GM18499 (cell line): ENCODE measurements at regions not wholly inside any gene's neighbourhood (a gene's known extent, or its start where the extent isn't known, plus 50 kb on each side); places are given as distances from the start of the nearest gene placed in this dataset.
A peak's percentile ranks its signal among the peaks of the same experiment; 100 is the strongest.
"Not testable (repeated sequence)": the region's sequence is repeated elsewhere in the genome, so short reads cannot be mapped to it uniquely, and the experiment has no call there.

Experiments
- ATAC-seq: cut with Tn5 transposase; IDR thresholded peaks from one replicate; pipeline ENCODE4 v1.9.1; 2021; ENCODE audit warnings: moderate number of reproducible peaks; ENCODE audit not compliant: insufficient read depth, unreplicated experiment

DNA sequence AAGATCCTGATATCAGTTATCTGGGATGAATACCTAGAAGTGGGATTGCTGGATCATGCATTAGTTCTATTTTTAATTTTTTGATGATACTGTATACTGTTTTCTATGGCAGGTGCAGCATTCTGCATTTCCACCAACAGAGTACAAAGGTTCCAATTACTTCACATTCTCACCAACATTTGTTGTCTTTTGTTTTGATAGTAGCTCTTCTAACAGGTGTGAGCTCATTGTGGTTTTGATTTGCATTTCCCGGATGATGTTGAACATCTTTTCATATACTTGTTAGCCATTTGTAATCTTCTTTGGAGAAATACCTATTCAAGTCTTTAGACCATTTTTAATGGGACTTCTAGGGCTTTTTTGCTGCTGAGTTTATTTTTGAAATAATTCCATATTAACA is 139.2 kb upstream of the AMOT start:
- ATAC-seq: no peak

DNA sequence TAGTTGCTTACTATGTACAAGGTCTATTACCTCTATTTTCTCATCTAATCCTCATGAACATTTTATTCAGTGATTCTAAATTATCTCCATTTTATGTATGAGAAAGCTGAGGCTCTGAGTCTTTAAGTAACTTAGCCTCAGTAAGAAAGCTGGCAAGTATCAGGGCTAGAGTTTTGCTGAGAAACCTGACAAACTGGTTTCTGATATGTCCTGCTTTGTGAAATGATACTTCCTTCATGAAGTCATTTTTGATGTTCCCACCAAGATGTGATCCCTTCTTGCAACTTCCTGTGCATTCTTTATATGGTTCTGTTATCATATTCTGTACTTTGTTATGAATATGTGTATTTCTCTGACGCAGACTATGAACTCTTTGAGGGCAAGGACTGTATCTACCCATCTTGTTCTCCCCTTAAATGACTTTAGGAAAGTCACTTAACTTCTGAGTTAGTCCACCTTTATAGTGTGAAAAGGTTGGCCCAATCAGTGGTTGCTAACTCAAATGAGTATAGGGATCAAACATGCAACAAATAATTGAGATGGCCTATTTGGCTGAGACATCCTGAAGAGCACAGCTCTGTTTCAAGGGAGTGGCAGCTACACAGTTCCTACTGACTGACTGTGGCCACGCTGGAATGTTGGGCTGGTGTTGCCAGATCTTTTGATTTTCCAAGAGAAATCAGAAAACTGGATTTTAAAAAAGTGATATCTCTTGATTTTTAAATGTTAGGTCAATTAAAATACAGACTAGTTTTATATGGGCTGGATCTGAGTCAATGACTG is 127.9 kb upstream of the AMOT start:
- ATAC-seq: no peak

DNA sequence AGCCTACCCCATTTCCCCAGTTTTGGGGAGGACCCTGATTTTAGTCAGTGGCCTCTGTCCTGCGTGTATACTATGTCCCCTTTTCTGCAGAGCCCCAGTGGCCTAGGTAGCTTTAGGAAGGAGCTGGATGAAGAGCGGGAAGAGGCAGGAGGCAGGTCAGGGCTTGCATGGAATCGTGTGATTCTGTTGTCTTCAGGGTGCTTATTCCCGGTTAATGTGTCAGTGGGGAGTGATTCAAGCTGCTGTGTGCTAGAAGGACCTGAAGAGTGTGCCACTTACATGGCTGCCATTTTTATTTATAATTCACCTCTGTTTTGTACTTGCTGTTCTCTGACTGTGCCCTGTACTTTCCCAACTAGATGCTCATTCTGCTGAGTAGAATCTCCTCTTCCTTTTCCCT is 127.3 kb upstream of the AMOT start:
- ATAC-seq: no peak

DNA sequence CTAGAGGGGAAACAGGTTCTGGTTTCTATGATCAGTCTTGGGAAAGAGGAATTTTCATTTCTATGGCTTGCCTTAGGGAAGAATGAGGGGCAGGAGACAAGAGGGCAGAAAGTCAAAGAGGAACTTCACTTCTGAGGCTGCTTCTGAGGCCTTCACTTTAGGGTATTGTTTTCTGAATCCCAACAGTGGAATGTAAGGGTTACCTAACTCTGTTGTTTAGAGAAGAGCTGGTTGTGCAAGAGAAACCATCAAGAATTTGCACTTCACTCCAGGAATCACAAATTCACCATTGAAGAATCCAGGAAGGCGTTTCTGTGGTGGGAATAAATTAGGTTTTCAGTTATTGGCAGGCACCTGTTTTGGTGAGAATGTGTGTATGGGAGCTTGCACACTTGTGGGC is 126.7 kb upstream of the AMOT start:
- ATAC-seq: no peak

DNA sequence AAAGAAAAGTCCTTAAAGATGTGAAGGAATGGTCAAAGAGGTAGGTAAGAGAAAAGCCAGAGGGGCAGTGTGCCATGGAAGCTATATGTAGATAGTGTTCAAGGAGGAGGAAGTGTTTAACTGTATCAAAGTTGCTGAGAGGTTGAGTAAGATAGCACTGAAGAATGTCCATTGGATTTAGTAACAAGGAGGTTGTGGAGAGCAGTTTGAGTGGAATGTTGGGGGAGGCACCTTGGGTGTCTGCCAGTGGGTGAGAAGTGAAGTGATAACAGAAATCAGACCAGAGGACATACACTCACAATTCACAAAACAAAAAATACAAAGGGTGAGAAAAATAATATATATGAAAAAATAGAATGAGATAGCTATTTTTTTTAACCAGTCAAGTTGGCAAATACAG is 121.3 kb upstream of the AMOT start:
- no peak for ATAC-seq

DNA sequence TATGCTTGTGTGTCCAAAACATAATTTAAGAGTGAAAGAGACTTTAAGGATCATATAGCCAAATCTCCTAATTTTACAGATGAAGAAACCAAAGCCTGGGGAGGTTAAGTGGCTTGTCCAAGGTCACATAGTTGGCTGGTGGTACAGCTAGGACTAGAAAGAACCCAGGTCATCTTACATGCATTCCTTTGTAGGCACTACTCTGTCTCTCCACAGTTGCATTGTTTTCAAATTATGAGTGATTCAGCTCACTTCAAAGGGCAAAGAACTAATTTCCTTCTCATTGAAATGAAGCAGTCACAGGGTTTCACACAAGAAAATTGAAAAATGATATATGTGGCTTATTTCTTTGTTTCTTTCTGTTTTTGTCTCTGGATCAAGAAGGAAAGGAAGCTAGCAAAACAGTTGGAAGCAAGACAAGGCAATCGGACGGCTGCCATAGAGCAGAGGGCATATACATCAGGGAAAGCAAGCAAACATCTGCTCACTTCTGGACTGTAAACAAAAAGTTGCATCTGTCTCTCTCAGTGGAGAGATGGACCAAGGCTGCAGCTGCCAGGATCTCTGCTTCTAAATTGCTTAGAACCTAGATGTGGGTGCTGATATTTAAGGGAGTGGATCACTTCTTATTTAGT is 107.5 kb upstream of the AMOT start:
- ATAC-seq: no peak

DNA sequence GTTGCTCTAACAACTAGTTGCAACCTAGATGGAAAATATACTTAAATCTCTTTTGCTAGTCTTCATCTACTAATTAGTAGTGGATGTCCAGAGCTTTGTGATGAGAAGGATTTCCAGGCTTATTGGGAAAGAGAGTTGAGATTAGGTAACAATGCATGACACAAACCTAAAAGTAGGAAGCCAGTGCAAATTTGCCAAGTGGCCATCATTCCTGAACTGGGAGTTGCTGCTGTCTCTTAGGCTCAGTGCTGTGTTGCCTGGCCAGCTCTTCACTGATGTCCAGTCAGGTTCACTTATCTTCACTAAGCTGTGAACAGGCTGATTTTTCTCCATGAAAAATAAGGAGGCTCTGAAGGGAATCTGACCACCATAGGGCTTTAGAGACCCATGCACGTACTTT is 105.6 kb upstream of the AMOT start:
- no peak for ATAC-seq

DNA sequence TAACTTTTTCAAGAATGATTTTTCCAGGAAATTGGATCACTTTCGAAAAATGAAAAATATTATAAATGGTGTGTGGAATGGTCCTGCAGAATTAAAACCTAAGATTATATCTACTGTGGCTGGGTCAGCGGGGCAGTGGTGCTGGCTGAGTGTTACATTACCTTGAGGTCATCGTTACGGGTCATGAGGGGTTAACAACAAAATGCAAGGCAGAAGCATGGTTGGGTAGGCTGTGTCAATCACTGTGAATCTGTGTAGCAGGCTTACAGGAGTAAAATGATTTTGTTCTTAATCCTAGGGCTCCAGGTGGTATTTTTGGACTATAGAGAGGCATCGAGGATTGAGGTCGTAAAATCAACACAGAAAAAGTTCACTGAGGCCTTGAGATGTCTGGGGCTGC is 105.2 kb upstream of the AMOT start:
- no peak for ATAC-seq

DNA sequence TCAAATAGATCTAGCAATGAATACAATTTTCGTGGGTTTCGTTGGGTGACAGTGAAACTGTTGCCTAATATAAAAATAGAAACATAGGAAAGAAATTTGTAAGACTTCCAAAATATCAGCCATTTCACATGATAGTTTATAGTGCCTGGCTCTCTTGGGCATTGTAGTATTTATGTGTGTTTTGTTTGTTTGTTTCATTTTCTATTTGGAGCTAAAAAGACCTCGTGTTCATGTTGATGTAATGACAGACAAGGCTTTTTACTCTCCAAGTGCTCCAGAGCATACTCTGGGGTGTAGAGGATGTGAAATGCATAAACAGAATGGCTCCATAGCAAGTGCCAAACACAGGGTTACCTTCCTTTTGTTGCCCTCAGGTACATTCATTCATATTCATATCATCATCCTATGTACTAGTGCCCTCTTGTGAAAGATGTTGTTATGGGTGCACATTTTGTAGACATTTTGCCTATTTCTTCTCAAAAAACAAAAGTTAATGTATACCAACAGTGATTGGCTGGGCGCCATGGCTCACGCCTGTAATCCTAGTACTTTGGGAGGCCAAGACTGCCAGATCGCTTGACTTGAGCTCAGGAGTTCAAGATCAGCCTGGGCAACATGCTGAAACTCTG is 100.7 kb upstream of the AMOT start:
- peak; percentile 72 for ATAC-seq

DNA sequence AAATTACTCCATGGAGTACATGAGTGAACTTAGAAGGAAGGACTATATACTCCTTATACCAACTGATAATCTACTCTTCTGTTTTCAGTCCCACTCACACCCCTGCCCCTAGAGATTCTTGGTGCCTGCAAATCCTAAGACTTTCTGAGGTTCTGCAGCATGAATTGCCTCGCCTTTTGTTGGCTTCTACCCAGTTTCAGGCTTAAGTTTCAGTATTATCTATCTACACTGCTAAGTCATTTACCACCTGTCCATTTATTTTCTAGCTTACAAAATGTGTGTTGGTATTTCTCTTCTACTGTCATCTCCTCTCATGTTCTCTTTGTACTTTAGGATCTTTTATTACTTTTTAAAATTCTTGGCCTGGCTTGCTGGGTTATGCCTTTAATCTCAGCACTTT is 94.4 kb upstream of the AMOT start:
- ATAC-seq: no peak

DNA sequence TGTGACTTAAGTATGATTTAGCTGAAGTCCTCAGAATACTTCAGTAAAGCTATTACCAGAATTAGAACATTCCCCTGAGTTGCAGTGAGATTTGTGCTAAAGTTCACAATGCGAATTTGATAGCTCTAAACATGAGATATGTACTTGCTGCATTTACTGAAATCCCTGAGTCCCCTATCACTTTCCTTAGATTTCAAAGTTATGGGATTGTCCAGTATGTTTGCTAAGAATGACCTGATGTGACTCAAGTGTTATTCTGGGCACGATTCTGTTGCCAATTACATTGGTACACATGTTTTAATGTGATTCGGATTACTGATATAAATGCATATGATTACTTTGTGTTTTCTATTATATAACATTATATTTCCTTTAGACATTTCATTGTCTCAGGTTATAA is 91.3 kb upstream of the AMOT start:
- ATAC-seq: no peak

DNA sequence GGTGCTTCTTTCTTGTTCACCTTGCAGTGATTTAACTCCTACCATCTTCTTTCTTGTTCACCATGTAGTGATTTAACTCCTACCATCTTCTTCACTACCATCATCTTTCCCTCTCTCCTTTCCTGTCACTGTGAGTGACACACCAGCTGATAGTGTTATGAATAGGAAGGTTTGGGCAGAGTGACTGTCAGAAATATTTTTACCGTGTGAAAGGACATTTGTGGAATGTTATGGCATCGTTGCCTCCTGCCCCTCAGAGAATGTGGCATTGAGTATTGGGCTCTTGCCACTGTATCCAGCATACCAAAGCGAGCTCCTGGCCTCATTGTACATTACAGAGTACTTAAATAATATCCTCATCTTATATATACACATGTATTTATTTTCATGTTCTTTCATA is 90.8 kb upstream of the AMOT start:
- ATAC-seq: no peak

DNA sequence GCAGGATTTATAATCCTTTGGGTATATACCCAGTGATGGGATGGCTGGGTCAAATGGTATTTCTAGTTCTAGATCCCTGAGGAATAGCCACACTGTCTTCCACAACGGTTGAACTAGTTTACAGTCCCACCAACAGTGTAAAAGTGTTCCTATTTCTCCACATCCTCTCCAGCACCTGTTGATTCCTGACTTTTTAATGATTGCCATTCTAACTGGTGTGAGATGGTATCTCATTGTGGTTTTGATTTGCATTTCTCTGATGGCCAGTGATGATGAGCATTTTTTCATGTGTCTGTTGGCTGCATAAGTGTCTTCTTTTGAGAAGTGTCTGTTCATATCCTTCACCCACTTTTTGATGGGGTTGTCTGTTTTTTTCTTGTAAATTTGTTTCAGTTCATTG is 82.8 kb upstream of the AMOT start:
- not testable (repeated sequence) for ATAC-seq

DNA sequence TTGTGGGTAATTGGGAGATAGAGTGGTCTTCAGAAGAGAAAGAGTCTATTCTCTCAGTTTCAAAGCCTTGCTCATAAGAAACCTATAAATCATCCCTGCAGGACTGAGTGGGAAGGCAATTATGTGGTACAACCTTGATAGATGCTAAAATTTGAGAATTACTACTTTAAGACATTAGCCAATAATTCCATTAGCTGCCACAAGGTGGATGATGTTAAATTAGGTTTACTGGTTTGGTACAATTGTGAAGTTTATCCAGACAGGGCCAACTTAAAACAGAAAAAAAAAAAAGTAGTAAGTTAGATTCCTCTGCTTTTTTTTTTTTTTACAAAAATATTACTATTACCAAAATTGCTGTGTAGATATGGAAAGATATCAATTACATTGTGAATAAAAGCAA is 73.2 kb upstream of the AMOT start:
- no peak for ATAC-seq

DNA sequence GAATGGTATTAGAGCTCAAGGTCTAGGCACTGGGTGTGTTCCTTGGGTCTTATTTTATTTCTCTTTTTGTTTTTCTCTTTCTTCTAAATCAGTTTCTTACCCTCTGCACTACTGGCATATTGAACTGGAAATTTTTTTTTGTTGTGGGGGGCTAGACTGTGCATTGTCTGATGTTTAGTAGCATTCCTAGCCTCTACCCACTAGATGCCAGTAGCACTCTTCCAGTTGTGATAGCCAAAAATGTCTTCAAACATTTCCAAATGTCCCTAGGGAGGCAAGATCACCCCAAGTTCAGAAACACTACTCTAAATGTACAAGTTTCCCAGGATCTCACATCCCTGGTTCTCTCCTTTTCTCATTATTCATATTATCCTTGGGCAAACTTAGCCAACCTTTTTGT is 69.8 kb upstream of the AMOT start:
- ATAC-seq: no peak

DNA sequence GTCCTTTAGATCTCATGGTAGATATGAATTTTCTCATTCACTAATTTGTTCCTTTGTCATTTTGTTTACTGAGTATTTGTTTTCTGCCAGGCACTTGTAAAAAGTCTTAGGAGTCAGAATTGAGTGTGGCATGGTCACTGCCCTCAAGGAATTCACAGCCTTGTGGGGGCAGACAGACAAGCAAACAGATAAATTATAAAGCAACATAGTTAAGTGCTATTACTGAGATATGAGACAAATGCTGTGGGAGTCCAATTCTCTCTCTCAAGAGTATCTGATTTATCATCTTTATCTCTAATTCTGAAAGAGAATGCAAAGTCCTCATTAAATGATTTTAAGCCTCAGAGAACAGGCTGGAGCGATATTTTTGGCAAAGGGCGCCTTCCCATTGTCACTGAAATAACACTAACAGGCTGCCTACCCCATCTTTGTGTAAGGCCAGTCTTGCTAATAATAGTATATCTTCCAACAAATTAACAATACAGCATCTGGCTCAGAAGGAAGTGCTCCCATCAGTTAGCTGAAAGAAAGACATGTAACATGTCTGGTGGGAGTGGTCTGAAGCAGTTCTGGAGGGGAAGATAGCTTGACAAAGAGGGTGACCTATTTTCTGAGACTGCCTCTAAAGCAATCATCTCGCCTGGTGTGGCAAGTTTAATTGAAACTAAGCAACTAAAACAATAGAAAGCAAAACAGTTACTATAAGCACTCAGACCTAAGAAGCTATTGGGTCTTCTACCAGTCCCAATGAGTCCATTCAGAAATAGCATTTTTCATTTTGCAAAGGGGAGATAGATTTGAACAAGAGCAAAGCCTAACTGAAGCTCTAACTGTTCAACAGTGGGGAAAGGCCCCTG is 61.5 kb upstream of the AMOT start:
- no peak for ATAC-seq

DNA sequence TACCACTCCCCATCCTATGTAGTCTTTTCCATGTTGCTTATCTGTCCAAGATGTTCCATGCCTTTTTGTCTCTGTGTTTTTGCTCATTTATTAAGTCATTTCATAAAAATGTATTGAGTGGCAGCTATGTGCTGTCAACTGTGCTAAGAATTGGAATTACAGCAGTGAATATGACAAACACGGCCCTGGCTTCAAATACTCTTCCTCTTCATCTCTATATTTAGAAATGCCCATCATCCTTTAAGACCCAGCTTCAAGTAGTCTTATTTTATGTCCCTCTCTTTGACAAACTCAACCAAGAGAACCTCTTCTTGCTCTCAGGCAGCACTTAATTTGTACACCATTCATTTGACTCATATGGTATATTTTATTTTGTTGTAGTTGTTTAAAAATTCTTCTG is 55.4 kb upstream of the AMOT start:
- no peak for ATAC-seq
